ENCODE measurements at regions not wholly inside any gene's neighbourhood (a gene's known extent, or its start where the extent isn't known, plus 50 kb on each side); places are given as distances from the start of the nearest gene placed in this dataset.

- no peak for DNase-seq
- Mint-ChIP-seq H3K27me3 (no peaks in the 10 kb centered on the region), H3K36me3 (ENCODE audit: low read depth) (no peaks in the 10 kb centered on the region), H3K9me3 (peaks cover 6% of the 10 kb centered on the region), H3K27ac (no peak overlapping the region), H3K4me1 (no peaks in the 10 kb centered on the region), H3K4me3 (no peak overlapping the region)
- CTCF ChIA-PET: no interaction called here
- POLR2A ChIA-PET: no interaction called here
These were observed 1360.7 kb downstream of the ADGRL3 start for GRCh38 chr4:62560858-62561257.

- ChIA-PET CTCF (no interaction called here), POLR2A (no interaction called here)
- Mint-ChIP-seq H3K27ac (no peak overlapping the region), H3K4me1 (no peaks in the 10 kb centered on the region), H3K9me3 (peaks cover 2% of the 10 kb centered on the region), H3K4me3 (no peak overlapping the region), H3K27me3 (no peaks in the 10 kb centered on the region), H3K36me3 (ENCODE audit: low read depth) (no peaks in the 10 kb centered on the region)
- DNase-seq: no peak
These were observed 1350.0 kb downstream of the ADGRL3 start for GRCh38 chr4:62550121-62550520.

GRCh38 chr4:62549601-62550000, 1349.5 kb downstream of the ADGRL3 start:
- Mint-ChIP-seq H3K27ac (no peak overlapping the region), H3K27me3 (no peaks in the 10 kb centered on the region), H3K4me1 (no peaks in the 10 kb centered on the region), H3K36me3 (ENCODE audit: low read depth) (no peaks in the 10 kb centered on the region), H3K4me3 (no peak overlapping the region), H3K9me3 (peaks cover 2% of the 10 kb centered on the region)
- CTCF ChIA-PET: no interaction called here
- POLR2A ChIA-PET: no interaction called here
- no peak for DNase-seq

GRCh38 chr4:62548765-62549164, 1348.6 kb downstream of the ADGRL3 start:
- Mint-ChIP-seq H3K4me3 (no peak overlapping the region), H3K36me3 (ENCODE audit: low read depth) (no peaks in the 10 kb centered on the region), H3K27ac (no peak overlapping the region), H3K4me1 (no peaks in the 10 kb centered on the region), H3K27me3 (no peaks in the 10 kb centered on the region), H3K9me3 (peaks cover 2% of the 10 kb centered on the region)
- no peak for DNase-seq
- CTCF ChIA-PET: no interaction called here
- POLR2A ChIA-PET: no interaction called here

- no peak overlapping the region for H3K4me3 Mint-ChIP-seq
These were observed 1348.0 kb downstream of the ADGRL3 start for GRCh38 chr4:62548108-62548524.

GRCh38 chr4:62544428-62544827, 1344.3 kb downstream of the ADGRL3 start:
- DNase-seq: no peak
- CTCF ChIA-PET: no interaction called here
- Mint-ChIP-seq H3K9me3 (peaks cover 4% of the 10 kb centered on the region), H3K27ac (no peak overlapping the region), H3K36me3 (ENCODE audit: low read depth) (no peaks in the 10 kb centered on the region), H3K4me1 (no peaks in the 10 kb centered on the region), H3K4me3 (no peak overlapping the region), H3K27me3 (no peaks in the 10 kb centered on the region)
- POLR2A ChIA-PET: no interaction called here

More at GRCh38 chr4:62548108-62548524, 1348.0 kb downstream of the ADGRL3 start:
- Mint-ChIP-seq H3K4me1 (no peaks in the 10 kb centered on the region), H3K9me3 (peaks cover 2% of the 10 kb centered on the region), H3K27me3 (no peaks in the 10 kb centered on the region), H3K36me3 (ENCODE audit: low read depth) (no peaks in the 10 kb centered on the region), H3K27ac (no peak overlapping the region)
- ChIA-PET CTCF (no interaction called here), POLR2A (no interaction called here)
- no peak for DNase-seq

- ChIA-PET POLR2A (no interaction called here), CTCF (no interaction called here)
- DNase-seq: no peak
- H3K27me3 Mint-ChIP-seq: no peaks in the 10 kb centered on the region
- no peaks in the 10 kb centered on the region for H3K36me3 Mint-ChIP-seq (ENCODE audit: low read depth)
- no peaks in the 10 kb centered on the region for H3K4me1 Mint-ChIP-seq
- H3K27ac Mint-ChIP-seq: no peak overlapping the region
- H3K9me3 Mint-ChIP-seq: peaks cover 5% of the 10 kb centered on the region
- no peak overlapping the region for H3K4me3 Mint-ChIP-seq
These were observed 1342.9 kb downstream of the ADGRL3 start for GRCh38 chr4:62543002-62543401.

GRCh38 chr4:62533573-62533972, 1333.4 kb downstream of the ADGRL3 start:
- Mint-ChIP-seq H3K9me3 (peaks cover 16% of the 10 kb centered on the region), H3K27me3 (no peaks in the 10 kb centered on the region), H3K4me1 (no peaks in the 10 kb centered on the region), H3K4me3 (no peak overlapping the region), H3K27ac (no peak overlapping the region), H3K36me3 (ENCODE audit: low read depth) (no peaks in the 10 kb centered on the region)
- DNase-seq: no peak
- ChIA-PET POLR2A (no interaction called here), CTCF (no interaction called here)

GRCh38 chr4:62531731-62532130, 1331.6 kb downstream of the ADGRL3 start:
- Mint-ChIP-seq H3K36me3 (ENCODE audit: low read depth) (no peaks in the 10 kb centered on the region), H3K27ac (no peak overlapping the region), H3K4me3 (no peak overlapping the region), H3K27me3 (no peaks in the 10 kb centered on the region), H3K4me1 (no peaks in the 10 kb centered on the region), H3K9me3 (peaks cover 11% of the 10 kb centered on the region)
- POLR2A ChIA-PET: no interaction called here
- CTCF ChIA-PET: no interaction called here
- no peak for DNase-seq

- CTCF ChIA-PET: no interaction called here
- H3K4me3 Mint-ChIP-seq: no peak overlapping the region
- no peak for DNase-seq
- H3K4me1 Mint-ChIP-seq: no peaks in the 10 kb centered on the region
- H3K27me3 Mint-ChIP-seq: no peaks in the 10 kb centered on the region
- no peak overlapping the region for H3K27ac Mint-ChIP-seq
- no peaks in the 10 kb centered on the region for H3K36me3 Mint-ChIP-seq (ENCODE audit: low read depth)
- POLR2A ChIA-PET: no interaction called here
- H3K9me3 Mint-ChIP-seq: peaks cover 8% of the 10 kb centered on the region
These were observed 1331.1 kb downstream of the ADGRL3 start for GRCh38 chr4:62531264-62531663.

- H3K27ac Mint-ChIP-seq: no peak overlapping the region
- no peaks in the 10 kb centered on the region for H3K4me1 Mint-ChIP-seq
- H3K27me3 Mint-ChIP-seq: no peaks in the 10 kb centered on the region
- CTCF ChIA-PET: no interaction called here
- no peak for DNase-seq
- H3K4me3 Mint-ChIP-seq: no peak overlapping the region
- H3K36me3 Mint-ChIP-seq (ENCODE audit: low read depth): no peaks in the 10 kb centered on the region
- peaks cover 11% of the 10 kb centered on the region for H3K9me3 Mint-ChIP-seq
- POLR2A ChIA-PET: no interaction called here
These were observed 1328.7 kb downstream of the ADGRL3 start for GRCh38 chr4:62528874-62529273.

- Mint-ChIP-seq H3K27me3 (no peaks in the 10 kb centered on the region), H3K36me3 (ENCODE audit: low read depth) (no peaks in the 10 kb centered on the region), H3K9me3 (peaks cover 11% of the 10 kb centered on the region), H3K4me3 (no peak overlapping the region), H3K27ac (no peak overlapping the region), H3K4me1 (no peaks in the 10 kb centered on the region)
- ChIA-PET POLR2A (no interaction called here), CTCF (no interaction called here)
- no peak for DNase-seq
These were observed 1326.5 kb downstream of the ADGRL3 start for GRCh38 chr4:62526671-62527070.

GRCh38 chr4:62523256-62523655, 1323.1 kb downstream of the ADGRL3 start:
- DNase-seq: no peak
- H3K4me3 Mint-ChIP-seq: no peak overlapping the region
- H3K36me3 Mint-ChIP-seq (ENCODE audit: low read depth): no peaks in the 10 kb centered on the region
- H3K9me3 Mint-ChIP-seq: peaks cover 11% of the 10 kb centered on the region
- ChIA-PET POLR2A (no interaction called here), CTCF (no interaction called here)
- H3K4me1 Mint-ChIP-seq: no peaks in the 10 kb centered on the region
- H3K27me3 Mint-ChIP-seq: no peaks in the 10 kb centered on the region
- H3K27ac Mint-ChIP-seq: no peak overlapping the region

GRCh38 chr4:62522273-62522672, 1322.1 kb downstream of the ADGRL3 start:
- ChIA-PET POLR2A (no interaction called here), CTCF (no interaction called here)
- DNase-seq: no peak
- Mint-ChIP-seq H3K9me3 (peaks cover 9% of the 10 kb centered on the region), H3K4me1 (no peaks in the 10 kb centered on the region), H3K36me3 (ENCODE audit: low read depth) (no peaks in the 10 kb centered on the region), H3K27me3 (no peaks in the 10 kb centered on the region), H3K4me3 (no peak overlapping the region), H3K27ac (no peak overlapping the region)

- no peaks in the 10 kb centered on the region for H3K27me3 Mint-ChIP-seq
- POLR2A ChIA-PET: no interaction called here
- CTCF ChIA-PET: no interaction called here
- no peaks in the 10 kb centered on the region for H3K4me1 Mint-ChIP-seq
- no peaks in the 10 kb centered on the region for H3K9me3 Mint-ChIP-seq
- no peak overlapping the region for H3K27ac Mint-ChIP-seq
- DNase-seq: no peak
- H3K36me3 Mint-ChIP-seq (ENCODE audit: low read depth): no peaks in the 10 kb centered on the region
- H3K4me3 Mint-ChIP-seq: no peak overlapping the region
These were observed 1317.6 kb downstream of the ADGRL3 start for GRCh38 chr4:62517716-62518115.

Data from activated CD4-positive, alpha-beta memory T cell treated with anti-CD3 and anti-CD28 coated beads, Interleukin-2, amount 10 ng/mL, durations not matched to agents 7 days and 5 days (primary cell).